WERI-Rb-1 (cell line): ENCODE measurements at regions not wholly inside any gene's neighbourhood (a gene's known extent, or its start where the extent isn't known, plus 50 kb on each side); places are given as distances from the start of the nearest gene placed in this dataset.

ENCODE experiments used
- DNase-seq: peaks from one replicate; pipeline ENCODE4 v3.0.0-alpha.2; 2020
- H3K27ac ChIP-seq: fragments of 250-450 bp; sonication (Bioruptor Pico); 2 replicates; pipeline ENCODE4 v1.5.1; 2020; ENCODE audit warnings: mild to moderate bottlenecking, moderate library complexity
- H3K27me3 ChIP-seq: fragments of 250-450 bp; sonication (Bioruptor Pico); 2 replicates; pipeline ENCODE4 v1.5.1; 2021; ENCODE audit warnings: mild to moderate bottlenecking, low read depth, moderate library complexity; ENCODE audit not compliant: insufficient read depth, severe bottlenecking
- H3K36me3 ChIP-seq: fragments of 250-450 bp; sonication (Bioruptor Pico); 2 replicates; pipeline ENCODE4 v1.5.1; 2020; ENCODE audit warnings: mild to moderate bottlenecking, moderate library complexity
- H3K4me3 ChIP-seq: 2 replicates; pipeline ENCODE4 v1.5.1; 2011; ENCODE audit warnings: low read depth, mild to moderate bottlenecking, control low read depth, low read length
- H3K9me3 ChIP-seq: fragments of 250-450 bp; sonication (Bioruptor Pico); 2 replicates; pipeline ENCODE4 v1.5.1; 2021; ENCODE audit warnings: mild to moderate bottlenecking, moderate library complexity; ENCODE audit not compliant: severe bottlenecking
- CTCF ChIP-seq: IDR thresholded peaks from 2 replicates; pipeline ENCODE4 v1.5.1; 2011; ENCODE audit warnings: low read depth, mild to moderate bottlenecking, control low read depth, inconsistent platforms, low read length

GRCh38 chr18:31241900-31242409, 76.0 kb upstream of the DSG1 start:
- Histone ChIP-seq H3K36me3 (no peaks in the 10 kb centered on the region), H3K27me3 (no peaks in the 10 kb centered on the region), H3K4me3 (no peak overlapping the region), H3K9me3 (no peaks in the 10 kb centered on the region), H3K27ac (no peak overlapping the region)
- TF ChIP-seq CTCF = 0 out of 2 replicates have a peak, but pooled peaks have one; percentile 25
- DNase-seq = peak; percentile 11

- H3K27ac ChIP-seq = no peak overlapping the region
- DNase-seq = no peak
- H3K27me3 ChIP-seq = no peaks in the 10 kb centered on the region
- no peaks in the 10 kb centered on the region for H3K9me3 ChIP-seq
- H3K36me3 ChIP-seq = no peaks in the 10 kb centered on the region
- no peak overlapping the region for H3K4me3 ChIP-seq
- TF ChIP-seq CTCF = no peak
Measured at GRCh38 chr18:31243740-31244512, 74.0 kb upstream of the DSG1 start.

- no peak overlapping the region for H3K27ac ChIP-seq
- no peaks in the 10 kb centered on the region for H3K27me3 ChIP-seq
- no peaks in the 10 kb centered on the region for H3K9me3 ChIP-seq
- TF ChIP-seq CTCF = no peak
- DNase-seq = no peak
- H3K4me3 ChIP-seq = no peak overlapping the region
- no peaks in the 10 kb centered on the region for H3K36me3 ChIP-seq
Measured at GRCh38 chr18:31244771-31245394, 73.1 kb upstream of the DSG1 start.

- no peak for DNase-seq
- no peak for TF ChIP-seq CTCF
- H3K36me3 ChIP-seq = no peaks in the 10 kb centered on the region
- H3K27me3 ChIP-seq = no peaks in the 10 kb centered on the region
- H3K27ac ChIP-seq = no peak overlapping the region
- no peaks in the 10 kb centered on the region for H3K9me3 ChIP-seq
- H3K4me3 ChIP-seq = no peak overlapping the region
Measured at GRCh38 chr18:31245820-31246219, 72.1 kb upstream of the DSG1 start.

- Histone ChIP-seq H3K27me3 (no peaks in the 10 kb centered on the region), H3K27ac (no peak overlapping the region), H3K4me3 (no peak overlapping the region), H3K36me3 (no peaks in the 10 kb centered on the region), H3K9me3 (no peaks in the 10 kb centered on the region)
- no peak for TF ChIP-seq CTCF
- DNase-seq = no peak
Measured at GRCh38 chr18:31246460-31246859, 71.5 kb upstream of the DSG1 start.
